CD1c-positive myeloid dendritic cell (primary cell): ENCODE measurements at regions not wholly inside any gene's neighbourhood (a gene's known extent, or its start where the extent isn't known, plus 50 kb on each side); places are given as distances from the start of the nearest gene placed in this dataset.
A peak's percentile ranks its signal among the peaks of the same experiment; 100 is the strongest.

Experiments
- DNase-seq: peaks from one replicate; pipeline ENCODE4 v3.0.0-alpha.2; 2016; ENCODE audit errors: extremely low spot score

- no peak for DNase-seq
Measured at GRCh38 chr13:48890391-48890790, 85.3 kb upstream of the FNDC3A start.

DNA sequence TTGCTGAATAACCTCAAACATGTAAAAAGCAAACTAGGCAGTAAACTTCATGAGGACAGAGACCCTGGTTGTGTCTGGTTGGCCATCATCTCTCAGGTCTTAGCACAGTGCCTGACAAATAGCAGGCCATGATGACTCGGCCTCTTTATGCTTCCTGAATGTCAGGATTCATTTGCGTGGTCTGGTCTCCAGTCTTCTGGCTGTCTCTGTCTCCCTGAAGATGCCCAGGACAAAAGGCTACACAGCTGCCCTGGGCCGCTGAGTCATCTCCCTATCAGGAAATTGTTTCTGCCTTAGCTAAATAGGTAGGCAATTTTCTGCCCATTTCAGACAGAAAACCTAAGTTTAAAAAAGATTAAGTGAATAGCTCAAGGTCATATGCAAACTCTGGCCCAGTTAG lies 84.1 kb upstream of the FNDC3A start:
- DNase-seq, result peak; percentile 13

GRCh38 chr13:48892053-48892687 lies 83.5 kb upstream of the FNDC3A start:
- peak; percentile 84 for DNase-seq

- DNase-seq, result no peak
Measured at GRCh38 chr13:48892688-48893075, 83.0 kb upstream of the FNDC3A start.

- peak; percentile 61 for DNase-seq
Measured at GRCh38 chr13:48896312-48896711, 79.4 kb upstream of the FNDC3A start.

DNA sequence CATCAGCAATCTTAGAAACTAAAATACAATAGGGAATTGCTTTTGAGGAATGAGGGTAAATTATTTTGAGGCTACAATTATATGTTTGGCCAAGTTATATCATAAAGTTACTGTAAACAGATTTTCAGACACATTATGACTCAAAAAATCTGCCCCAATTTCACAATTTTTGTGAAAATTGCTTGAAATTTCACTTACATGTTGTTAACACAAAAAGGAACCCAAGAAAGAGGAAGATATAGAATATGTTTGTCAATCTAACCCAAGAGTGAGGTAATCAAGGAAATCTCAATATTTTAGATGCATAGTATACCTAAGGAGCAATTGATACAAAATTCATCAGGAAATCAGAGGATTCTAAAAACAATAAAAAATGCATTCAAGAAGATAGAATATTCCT lies 73.9 kb upstream of the FNDC3A start:
- DNase-seq, result peak; percentile 97

GRCh38 chr13:48902368-48902767 lies 73.3 kb upstream of the FNDC3A start:
- DNase-seq, result peak; percentile 78

- DNase-seq, result no peak
Measured at GRCh38 chr13:48904668-48905290, 70.9 kb upstream of the FNDC3A start.

DNA sequence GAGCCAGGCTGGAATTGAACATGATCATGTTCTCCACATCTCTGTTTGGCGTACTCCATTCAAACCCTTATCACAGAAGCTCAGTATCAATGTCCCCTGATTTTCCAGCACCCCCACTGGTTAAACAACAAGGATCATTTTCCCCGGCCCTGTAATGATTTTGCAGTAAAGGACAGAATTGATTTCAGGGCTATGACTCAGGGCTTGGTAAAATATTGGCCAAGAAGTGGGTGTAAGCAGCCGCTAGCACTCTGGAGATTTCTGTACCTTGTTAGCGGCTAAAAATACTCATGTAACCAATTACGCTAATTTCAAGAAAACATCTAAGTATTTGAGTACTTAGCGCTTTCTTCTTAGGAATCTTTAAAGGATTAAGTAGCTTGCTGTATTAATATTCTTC lies 69.5 kb upstream of the FNDC3A start:
- DNase-seq, result no peak

DNA sequence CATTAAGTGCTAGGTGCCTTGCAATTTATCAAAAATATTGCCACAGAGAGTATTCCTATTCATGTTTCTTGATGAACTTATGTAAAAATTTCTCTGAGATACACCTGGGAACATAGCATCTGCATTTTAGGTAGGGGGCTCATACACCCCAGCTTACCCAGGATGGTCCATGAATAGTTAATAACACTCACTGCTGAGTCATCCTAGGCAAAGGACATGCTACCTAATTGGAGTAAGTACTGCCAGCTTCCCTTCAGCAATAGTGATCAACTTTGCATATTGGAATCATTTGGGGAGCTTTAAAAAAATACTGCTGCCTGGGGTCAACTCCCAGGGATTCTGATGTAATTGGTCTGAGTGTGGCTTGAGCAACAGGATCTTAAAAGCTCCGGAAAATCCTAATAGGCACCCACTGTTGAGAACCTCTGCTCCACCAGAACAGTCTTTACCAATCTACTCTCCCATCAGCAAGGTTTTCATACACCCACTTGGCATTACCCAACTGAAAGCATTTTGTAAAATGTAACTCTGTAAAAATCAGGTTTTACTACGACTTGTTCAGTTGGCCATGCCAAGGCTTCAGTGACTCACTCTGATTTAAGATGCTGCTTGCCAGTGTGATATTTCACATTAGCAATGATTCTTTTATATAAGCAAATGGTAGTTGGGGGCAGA lies 67.2 kb upstream of the FNDC3A start:
- DNase-seq, result no peak

GRCh38 chr13:48909056-48909389 lies 66.7 kb upstream of the FNDC3A start:
- DNase-seq, result no peak

DNA sequence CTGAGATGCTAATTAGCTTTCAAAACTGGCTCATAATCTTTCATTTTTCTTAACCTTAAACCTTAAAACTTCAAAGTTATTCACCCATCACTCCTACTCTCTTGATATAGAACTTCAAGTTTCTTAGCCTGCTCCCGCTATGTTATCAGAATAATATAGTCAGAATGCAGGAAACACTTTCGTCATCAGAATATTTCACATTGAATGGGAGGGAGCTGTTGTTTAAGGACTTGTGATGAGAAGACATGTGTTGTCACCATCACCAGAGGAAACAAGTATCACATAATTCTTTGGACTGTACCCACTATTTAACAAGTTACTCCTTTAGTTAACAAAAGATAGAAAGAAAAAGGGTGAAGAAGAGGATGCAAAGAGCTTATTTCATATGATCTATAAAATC lies 65.0 kb upstream of the FNDC3A start:
- no peak for DNase-seq

GRCh38 chr13:48919751-48920150 lies 56.0 kb upstream of the FNDC3A start:
- no peak for DNase-seq

- no peak for DNase-seq
Measured at GRCh38 chr13:48920730-48921129, 55.0 kb upstream of the FNDC3A start.

DNA sequence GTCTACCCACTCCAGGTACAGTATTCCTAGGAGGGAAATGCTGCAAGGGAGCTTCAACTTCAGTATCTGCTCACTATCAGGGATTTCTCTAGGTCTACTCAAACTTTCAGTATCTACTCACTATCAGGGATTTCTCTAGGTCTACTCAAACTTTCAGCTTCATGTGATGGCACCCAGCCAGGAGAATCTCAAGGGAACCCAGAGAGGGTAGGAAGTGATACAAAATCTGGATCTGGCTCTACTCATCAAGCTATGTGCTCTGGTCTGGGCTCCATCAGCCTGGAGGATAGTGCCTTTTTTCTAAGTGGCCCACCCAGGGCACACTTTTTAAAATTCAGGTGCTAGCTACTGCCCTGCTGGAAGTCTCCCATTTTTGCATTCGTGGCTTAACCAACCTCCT lies 52.3 kb upstream of the FNDC3A start:
- DNase-seq, result no peak

GRCh38 chr13:48925001-48925400 lies 50.7 kb upstream of the FNDC3A start:
- DNase-seq, result no peak
